CD4-positive, alpha-beta T cell treated with Interleukin-21 for 1 hour (primary cell): ENCODE measurements at regions not wholly inside any gene's neighbourhood (a gene's known extent, or its start where the extent isn't known, plus 50 kb on each side); places are given as distances from the start of the nearest gene placed in this dataset.

Experiments
- DNase-seq: peaks from one replicate; pipeline ENCODE4 v3.0.0-alpha.2; 2020

DNA sequence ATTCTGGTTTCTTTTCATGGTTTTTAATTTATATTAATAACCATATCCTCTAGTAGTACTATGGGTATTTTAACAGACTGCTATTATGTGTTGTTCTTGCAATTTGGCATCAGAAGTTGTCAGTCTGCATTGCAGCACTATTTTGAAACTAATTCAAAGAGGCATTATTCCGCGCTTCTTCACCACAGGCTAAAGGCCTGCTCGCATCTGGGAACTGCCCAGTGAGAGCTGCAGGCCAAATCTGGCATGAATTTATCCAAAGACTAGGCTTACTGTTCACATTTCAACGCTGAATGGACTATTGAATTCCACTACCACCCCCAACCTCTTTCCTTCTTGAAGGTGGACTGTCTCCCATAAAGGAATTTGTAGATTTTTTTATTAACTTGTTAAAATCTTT, 310.4 kb upstream of the NR2F2 start:
- no peak for DNase-seq

DNA sequence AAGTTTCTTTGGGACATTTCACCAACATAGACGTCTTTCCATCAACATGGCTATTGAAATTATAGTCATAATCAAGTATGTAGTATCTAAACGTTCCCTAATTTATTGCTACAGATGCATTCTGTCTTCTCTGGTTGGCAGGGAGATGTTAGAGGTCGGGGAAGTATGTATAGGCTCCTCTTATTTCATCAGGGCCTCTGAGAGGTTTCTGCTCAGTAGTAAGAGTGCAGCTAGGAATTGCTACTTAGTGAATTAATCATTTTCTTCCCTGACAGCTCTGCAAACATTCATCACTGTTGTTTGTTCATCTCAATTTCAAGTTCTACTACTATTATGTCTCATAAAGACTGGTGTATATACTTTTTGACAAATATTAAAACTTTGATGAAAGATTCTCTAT, 309.7 kb upstream of the NR2F2 start:
- no peak for DNase-seq

DNA sequence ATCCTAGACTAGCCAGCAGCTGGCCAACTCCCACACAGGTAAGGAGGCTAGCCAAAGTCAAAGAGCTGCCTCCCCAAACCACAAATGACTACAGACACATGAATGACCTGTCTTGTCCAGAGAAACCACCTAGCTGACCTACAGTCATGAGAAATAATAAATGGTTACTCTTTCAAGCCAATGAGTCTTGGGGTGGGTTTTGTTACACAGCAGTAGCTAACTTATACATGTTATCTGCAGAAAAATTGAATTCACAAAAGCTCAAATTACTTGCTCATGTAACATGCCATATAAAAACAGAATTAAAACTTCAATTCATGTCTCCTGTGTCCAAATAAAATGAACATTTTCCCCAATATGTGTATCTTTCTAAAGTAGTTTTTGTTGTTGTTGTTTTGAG, 307.4 kb upstream of the NR2F2 start:
- no peak for DNase-seq

DNA sequence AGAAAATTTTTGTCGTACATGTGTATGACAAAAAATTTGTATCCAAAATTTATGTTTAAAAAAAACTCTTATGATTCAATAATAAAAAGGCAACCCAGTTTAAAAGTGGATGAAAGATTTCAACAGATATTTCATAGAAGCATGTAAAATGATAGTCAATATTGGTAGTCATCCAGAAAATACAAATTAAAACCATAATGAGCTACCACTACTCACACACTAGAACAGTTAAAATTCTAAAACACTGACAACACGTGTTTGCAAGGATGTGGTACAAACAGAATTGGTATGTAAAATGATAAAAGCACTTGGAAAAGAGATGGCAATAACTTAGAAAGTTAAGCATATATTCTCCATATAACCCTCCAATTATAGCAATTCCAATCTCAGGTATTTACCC, 303.0 kb upstream of the NR2F2 start:
- no peak for DNase-seq

DNA sequence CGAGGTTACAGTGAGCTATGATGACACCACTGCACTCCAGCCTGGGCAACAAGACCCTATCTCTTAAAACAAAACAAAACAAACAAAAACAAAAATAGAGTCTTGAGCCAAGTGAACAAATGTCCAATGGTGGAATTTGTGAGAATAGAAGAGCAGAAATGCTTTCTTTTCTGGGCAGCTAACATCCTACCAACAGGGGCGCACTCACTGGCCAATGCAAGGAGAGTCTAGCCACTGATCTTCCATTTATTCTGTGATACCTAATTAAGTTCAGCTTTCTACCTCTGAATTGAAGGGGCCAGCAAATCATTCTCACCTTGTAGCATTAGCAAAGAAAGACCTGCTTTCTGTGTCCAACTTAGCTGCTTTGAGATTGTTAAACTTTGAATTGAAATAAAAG, 301.9 kb upstream of the NR2F2 start:
- no peak for DNase-seq

DNA sequence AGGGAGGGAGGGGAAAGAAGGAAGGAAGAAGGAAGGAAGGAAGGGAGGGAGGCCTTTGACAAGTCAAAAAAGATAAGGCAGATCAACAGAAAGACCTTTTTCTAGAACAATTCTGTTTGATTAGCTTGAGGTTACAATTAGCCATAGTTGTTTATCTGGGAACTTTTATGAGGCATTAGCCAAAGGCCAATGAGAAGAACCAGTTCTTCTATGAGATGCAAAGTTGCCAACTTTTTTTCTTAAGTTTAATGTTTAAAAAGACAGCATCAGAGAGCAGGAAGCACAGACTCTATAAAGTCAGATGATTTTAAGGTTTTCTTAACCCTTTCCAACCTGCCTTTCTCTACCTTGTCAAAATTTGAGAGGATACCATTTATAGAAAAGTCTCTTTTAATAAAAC, 301.3 kb upstream of the NR2F2 start:
- no peak for DNase-seq

DNA sequence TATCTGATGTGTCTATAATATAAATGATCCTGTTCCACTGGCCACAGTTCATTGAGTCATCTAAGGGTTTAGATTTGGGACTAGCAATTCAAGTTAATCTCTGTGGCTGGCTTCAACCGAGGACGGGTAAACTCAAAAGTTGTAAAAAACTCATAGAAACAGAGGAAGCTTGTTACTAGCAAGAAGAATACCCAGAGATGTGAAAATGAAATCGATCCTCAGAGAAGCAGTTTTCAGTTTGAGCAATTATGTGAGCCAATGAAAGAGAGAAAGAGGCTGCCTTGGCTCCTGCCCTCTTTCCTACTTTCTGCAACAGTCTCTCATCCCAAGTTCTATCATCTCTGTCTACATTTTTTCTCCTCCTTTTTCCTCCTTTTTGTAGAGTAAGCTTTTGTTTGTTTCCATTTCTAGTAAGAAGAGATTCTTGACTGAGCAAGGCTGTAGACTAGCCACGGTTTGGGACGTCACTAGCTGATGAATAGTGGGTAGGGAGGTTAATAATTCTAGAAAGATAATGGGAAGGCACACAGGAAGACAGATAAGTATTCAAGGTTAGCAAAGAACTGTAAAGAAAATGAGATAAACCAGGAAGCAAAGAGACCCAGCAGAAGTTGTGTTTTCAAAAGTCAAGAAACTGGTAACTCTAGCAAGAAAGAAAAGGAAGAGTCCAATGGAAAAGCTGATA, 298.9 kb upstream of the NR2F2 start:
- no peak for DNase-seq

DNA sequence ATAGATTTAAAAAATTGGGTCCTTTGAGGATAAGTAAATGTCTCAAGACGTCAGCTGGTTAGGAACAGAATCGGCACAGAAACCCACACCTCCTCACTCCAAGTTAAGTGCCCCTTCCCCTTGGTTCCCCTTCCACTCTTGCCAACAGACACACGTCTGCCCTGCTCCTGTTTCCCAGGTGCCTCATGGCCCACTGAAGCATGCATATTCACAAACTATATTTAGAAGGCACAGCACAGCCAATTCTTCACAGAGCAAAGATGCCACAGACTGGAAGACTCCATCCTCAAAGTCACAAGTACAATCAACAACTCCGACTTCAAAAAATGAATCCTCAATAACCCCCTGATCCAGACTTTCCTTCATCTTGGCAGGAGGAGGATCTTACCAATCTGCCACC, 295.4 kb upstream of the NR2F2 start:
- DNase-seq: no peak

DNA sequence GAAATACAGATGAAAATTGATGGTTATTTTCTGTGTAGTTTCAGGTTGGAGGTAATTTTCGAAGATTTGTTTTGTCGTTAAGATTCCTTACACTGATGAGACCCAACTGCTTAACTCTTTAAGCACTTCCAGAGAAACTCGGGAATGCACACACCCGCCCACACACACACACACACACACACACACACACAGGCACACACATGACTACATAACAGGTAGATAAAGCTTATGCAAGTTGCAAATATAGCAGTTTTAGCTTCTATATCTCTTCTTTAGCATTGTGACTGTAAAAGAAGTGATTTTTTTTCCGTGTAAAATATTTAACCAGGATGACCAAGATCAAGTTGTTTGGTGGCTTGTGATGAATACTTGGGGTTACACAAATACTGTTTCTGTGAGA, 294.9 kb upstream of the NR2F2 start:
- DNase-seq: no peak

DNA sequence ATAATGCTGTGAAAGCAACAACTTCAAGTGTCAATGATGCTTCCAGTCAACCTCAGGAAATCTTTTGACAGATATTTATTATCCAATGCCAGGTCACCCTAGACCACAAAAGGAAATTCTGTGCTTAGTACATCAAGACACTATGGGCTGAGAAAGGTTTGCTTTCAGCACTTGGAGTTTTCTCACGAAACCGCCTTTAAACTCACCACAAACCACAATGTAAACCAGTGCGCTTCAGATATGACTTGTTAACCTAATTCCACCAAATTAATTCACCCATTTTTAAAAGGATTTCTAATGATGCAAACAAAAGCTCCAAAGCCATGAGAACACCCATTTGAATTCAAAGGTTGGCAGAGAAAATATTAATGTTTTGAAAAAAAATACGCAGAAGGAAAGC, 292.9 kb upstream of the NR2F2 start:
- no peak for DNase-seq

DNA sequence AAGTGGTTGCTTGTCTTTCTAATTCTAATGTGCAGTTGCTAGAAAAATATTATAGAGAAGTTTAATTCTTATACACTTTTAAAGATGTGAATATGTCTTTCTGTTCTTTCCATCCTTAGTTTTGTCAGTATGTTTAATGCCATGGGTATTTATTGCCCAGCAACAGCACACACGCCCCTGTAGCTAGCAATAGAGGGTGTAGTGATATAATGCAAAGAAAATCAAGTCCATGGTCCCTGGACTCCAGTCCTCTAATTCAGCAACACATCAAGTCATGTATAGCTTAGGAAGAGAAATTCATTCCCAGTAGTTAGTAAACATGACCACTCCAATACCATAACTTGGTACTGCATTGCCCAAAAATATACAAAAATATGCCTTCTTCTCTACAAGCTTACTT, 292.4 kb upstream of the NR2F2 start:
- DNase-seq: no peak

DNA sequence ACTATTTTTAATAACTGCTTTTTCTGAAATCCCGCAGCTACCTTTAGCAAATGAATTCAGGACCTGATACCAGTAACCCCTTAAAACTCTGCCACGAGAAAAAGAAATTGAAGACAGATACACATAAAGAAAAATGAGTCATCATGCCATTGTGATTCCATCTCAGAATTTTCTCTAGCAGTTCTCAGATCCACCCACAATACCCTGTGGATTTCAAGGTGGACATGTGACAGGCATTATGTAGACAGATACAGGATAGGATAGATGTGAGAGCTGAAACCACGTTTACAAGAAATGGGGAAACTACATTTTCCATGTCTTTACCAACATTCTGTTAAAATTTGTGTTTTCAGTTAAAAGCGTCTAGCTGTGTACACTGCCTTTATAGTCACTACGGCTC, 291.9 kb upstream of the NR2F2 start:
- no peak for DNase-seq

DNA sequence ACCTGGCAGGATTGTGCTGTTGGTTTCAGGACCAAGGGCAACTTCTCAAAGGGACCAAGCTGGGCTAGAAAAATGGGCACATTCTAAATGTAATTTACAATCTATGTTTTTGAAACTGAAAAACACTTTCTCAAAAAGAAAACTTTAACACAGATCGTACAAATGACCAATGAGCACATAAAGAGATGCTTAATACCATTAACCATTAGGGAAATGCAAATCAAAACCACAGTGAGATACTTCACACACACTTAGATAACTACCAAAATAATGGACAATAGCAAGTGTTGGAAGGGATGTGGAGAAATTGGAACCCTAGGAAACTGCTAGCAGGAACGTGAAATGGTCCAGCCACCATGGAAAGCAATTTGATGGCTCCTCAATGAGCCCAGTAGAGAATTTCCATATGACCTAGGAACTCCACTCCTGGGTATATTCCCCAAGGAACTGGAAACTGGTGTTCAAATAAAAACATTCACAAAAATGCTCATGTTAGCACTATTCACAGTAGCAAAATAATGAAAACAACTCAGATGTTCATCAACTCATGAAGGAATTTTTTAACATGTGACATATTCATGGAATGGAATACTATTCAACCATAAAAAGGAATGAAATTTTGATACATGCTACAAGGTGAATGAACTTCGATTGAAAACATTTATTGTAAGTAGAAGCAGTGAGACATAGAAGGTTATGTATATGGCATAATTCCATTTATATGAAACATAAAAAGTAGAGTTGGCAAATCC, 288.3 kb upstream of the NR2F2 start:
- no peak for DNase-seq

DNA sequence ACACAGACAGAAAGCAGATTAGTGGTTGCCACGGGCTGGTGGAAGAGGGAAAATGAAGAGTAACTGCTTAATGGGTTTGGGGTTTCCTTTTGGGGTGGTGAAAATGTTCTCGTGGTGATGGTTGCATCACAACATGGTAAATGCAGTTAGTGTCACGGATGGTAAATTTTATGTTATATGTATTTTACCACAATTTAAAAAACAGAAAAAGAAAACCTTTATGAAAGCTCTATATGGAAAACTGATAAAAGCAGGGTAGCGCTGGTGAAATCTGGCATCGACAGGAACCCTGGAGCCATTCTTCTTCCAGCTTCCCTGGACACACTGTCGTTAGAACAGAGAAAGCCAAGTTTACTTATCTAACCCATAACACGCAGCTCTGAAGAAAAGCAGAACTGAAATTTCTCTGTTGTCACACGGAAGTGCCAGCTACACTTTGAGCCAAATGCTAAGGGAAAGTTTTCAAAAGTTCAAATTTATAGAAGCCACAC, 287.7 kb upstream of the NR2F2 start:
- DNase-seq: no peak

DNA sequence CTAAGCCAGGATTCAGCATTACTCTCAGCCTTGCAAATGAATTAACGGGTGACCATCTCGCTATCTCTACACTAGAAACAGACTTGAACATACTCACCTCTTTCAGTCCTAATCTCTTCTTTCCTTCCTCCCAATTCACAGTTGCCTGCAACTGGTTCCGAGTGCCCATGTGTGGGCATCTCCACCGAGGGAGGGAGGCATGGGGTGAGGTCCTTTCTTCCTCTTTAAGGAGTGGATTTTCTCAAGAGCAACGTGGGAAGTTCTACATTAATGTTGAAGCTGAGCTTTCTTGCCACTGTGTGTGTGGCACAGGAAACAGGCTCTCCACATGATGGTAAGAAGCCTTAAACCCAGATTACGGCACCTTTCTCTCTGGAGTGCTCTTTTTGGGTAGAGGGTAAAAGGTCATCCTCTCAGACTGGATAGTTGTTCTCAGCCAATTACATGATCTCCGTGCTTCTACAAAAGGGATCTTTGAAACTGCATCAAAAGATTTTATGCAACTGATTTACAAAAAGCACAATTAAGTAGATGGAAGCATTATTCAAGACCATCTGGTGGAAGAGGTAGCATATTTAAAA, 286.8 kb upstream of the NR2F2 start:
- no peak for DNase-seq

DNA sequence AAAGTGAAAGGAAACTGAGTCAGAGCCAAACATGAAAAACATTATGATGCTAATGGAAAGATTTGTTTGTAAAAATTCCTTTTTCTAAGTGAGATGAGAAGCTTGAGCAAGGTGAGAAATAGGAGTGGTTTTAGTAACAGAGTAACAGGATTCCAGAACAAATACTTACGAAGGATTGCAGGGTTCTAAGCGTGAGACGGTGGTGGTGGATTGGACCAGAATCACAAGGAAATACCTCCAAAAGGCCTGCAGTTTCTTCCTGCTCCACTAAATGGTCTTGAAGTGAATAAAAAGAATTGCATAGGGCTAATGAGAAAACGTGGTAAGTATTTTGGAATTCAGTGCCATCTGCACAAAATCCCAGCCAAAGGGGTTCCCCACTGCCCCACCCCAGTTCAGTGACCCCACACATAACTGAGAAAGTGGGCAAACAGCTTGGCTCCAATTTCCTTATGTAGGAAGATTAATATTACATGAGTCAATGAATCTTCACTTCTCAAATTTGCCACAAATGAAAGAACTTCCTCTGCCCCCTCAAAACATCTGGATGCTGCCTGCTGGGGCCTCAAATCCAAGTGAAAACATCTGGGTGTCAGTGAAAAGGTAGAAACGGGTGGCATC, 283.8 kb upstream of the NR2F2 start:
- DNase-seq: no peak

DNA sequence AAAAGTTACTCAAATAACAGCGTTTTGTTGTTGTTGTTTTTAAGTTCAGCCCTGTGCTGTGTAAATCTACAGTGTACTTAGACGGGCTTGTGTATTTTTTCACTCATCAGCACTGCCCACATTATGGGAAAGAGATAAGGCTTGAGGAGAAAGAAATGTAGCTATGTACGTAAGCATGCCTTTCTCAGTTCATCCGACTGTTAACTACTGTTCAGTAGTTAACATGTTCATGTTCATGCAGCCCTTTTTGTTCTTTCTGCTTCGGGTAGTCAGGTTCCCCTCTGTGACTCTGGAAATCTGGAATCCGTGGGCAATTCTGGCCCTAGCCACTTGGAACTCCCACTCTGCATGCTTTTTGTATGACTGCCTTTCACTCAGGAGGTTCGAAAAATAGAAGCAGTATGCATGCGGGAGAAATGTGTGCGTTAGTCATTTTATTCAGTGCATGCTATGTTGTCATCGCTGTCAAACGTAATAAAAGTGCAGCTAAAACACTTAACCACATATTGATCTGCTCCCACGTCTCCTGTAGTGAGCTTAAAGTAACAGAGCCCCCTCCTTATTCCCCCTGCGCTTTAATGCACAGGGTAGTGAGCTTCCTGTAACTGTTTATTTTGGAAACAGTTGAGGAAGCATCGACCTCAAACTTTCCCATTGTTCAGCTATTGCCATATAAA, 283.1 kb upstream of the NR2F2 start:
- no peak for DNase-seq

DNA sequence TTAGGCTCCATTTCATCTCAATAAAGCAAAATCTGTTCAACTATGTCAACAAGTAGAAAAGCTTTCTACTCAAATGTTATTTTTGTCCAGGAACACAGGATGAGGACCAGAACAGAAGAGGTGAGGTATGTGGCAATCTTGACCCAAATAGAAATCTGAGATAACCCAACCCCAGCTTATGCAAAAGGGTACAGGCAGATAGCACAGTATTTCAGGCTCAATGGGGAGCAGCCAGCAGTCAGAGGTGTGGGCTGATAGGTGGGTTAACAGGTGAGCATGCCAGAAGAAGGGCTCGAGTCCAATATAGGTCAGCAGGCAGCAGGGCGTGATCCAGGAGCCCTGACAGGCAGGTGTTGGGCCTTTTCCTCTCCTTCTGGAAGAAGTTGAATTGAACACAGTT, 281.2 kb upstream of the NR2F2 start:
- DNase-seq: no peak

DNA sequence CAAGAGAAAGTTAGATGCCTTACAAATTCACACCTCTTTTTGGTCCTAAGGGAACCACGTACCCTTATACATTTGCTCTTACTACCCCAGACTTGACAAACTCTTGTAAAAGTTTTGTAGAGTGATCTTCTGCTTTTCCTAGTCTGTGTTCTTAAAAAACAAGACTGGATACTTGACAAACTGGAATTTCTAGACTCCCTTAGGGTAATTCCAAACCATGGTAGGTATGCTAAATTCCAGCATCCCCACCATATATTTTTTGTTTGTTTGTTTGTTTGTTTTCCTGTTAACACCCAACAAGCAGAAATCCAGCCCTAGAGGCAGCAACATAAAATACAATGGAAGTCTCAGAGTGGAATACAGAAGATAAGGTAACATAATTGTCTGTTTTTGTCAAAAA, 280.7 kb upstream of the NR2F2 start:
- DNase-seq: no peak

DNA sequence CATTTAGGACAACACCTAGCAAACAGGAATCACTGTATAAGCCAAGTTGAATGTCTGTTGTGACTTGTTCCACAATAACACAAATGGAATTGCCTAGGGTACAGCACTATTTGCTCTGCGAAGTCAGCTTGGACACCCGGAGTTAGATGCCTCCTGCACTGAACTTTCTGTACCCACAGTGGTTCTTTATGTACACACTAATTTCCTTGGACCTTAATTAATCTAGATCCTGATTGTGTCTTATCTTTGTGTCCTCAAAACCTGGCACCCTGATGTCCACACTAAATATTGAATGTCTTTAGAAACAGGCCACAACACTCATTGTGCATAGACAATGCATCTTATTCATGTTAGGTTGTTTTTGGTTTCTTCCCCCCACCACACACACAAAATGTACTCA, 278.9 kb upstream of the NR2F2 start:
- no peak for DNase-seq

DNA sequence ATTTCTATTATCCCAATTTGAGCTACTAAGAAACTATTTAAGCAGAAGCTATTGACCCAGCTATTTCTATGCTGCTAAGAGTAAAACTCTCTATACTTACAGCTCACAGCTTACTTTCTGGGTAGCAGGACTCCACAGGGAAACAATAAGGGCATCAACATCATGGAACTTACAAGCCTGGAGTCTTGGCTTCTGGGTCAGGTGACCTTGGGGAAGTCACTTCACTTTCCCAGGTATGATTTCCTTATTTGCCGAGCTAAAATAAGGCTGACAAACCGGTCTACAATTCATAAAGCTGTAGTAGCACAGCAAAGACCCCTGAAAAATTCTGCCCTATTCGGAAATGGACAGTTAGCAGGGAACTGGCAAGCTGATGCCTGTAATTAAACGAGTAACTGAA, 278.3 kb upstream of the NR2F2 start:
- DNase-seq: no peak

DNA sequence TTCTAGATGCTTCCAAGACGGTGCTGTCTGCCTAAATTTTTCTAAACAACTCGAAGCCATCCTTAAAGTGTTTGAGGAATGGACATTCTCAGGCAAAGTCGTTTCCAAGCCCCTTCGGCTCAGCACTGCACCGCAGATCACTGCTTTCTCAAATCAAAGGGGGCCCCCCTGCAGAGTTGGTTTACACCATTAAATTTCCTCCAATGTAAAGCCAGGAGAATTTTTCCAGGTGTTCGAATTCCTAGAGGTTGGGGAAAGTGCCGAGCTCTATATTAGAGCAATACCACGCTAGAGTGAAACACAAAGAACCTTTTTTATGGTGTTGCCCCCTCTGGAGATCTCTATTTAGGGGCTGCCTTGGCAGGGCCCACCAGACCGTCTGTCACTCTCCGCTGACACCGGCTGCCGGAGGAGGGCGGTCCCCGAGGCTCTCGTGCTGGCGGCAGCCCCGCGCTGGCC, 277.9 kb upstream of the NR2F2 start:
- no peak for DNase-seq
